NCI-H345 treated with DMSO at 0.1 percent for 48 hours (cell line): ENCODE measurements at regions not wholly inside any gene's neighbourhood (a gene's known extent, or its start where the extent isn't known, plus 50 kb on each side); places are given as distances from the start of the nearest gene placed in this dataset.
"Not testable (repeated sequence)": the region's sequence is repeated elsewhere in the genome, so short reads cannot be mapped to it uniquely, and the experiment has no call there.

Source experiments
- DNase-seq: peaks from one replicate; lab custom pipeline; 2025; ENCODE audit not compliant: unreplicated experiment; lab: John Stamatoyannopoulos, UW

GRCh38 chr12:126219139-126219538 is 1153.9 kb downstream of the AACS start:
- no peak for DNase-seq

GRCh38 chr12:126219654-126220279 is 1154.5 kb downstream of the AACS start:
- no peak for DNase-seq

- no peak for DNase-seq
These were observed 1158.8 kb downstream of the AACS start for GRCh38 chr12:126224032-126224431.

GRCh38 chr12:126228936-126229335 is 1163.7 kb downstream of the AACS start:
- DNase-seq = no peak

- DNase-seq = no peak
These were observed 1167.5 kb downstream of the AACS start for GRCh38 chr12:126232711-126233110.

GRCh38 chr12:126233625-126234024 is 1168.4 kb downstream of the AACS start:
- DNase-seq = no peak

- DNase-seq = no peak
These were observed 1178.7 kb downstream of the AACS start for GRCh38 chr12:126243814-126244440.

GRCh38 chr12:126247936-126248335 is 1182.7 kb downstream of the AACS start:
- no peak for DNase-seq

- no peak for DNase-seq
These were observed 1183.7 kb downstream of the AACS start for GRCh38 chr12:126248871-126249403.

- no peak for DNase-seq
These were observed 1193.0 kb downstream of the AACS start for GRCh38 chr12:126258190-126258589.

- no peak for DNase-seq
These were observed 1197.6 kb downstream of the AACS start for GRCh38 chr12:126262829-126263228.

- DNase-seq = no peak
These were observed 1203.0 kb downstream of the AACS start for GRCh38 chr12:126268222-126268621.

- DNase-seq = no peak
These were observed 1205.9 kb downstream of the AACS start for GRCh38 chr12:126271159-126271558.

- no peak for DNase-seq
These were observed 1217.5 kb downstream of the AACS start for GRCh38 chr12:126282691-126283090.

GRCh38 chr12:126286203-126286602 is 1221.0 kb downstream of the AACS start:
- DNase-seq = peak; percentile 57

- DNase-seq = no peak
These were observed 1225.2 kb downstream of the AACS start for GRCh38 chr12:126290456-126290855.

- DNase-seq = not testable (repeated sequence)
These were observed 1226.8 kb downstream of the AACS start for GRCh38 chr12:126291987-126292386.

GRCh38 chr12:126295652-126296051 is 1230.4 kb downstream of the AACS start:
- DNase-seq = no peak

- no peak for DNase-seq
These were observed 1244.0 kb downstream of the AACS start for GRCh38 chr12:126309278-126309677.

- DNase-seq = no peak
These were observed 1247.2 kb downstream of the AACS start for GRCh38 chr12:126312457-126312856.

- DNase-seq = no peak
These were observed 1251.2 kb downstream of the AACS start for GRCh38 chr12:126316411-126316810.

GRCh38 chr12:126337556-126338441 is 1272.6 kb downstream of the AACS start:
- no peak for DNase-seq
